Dermis blood vessel endothelial cell (primary cell): ENCODE measurements at regions not wholly inside any gene's neighbourhood (a gene's known extent, or its start where the extent isn't known, plus 50 kb on each side); places are given as distances from the start of the nearest gene placed in this dataset.
"Not testable (repeated sequence)": the region's sequence is repeated elsewhere in the genome, so short reads cannot be mapped to it uniquely, and the experiment has no call there.

Experiments used
- DNase-seq: peaks from one replicate; pipeline ENCODE4 v3.0.0; 2010

DNA sequence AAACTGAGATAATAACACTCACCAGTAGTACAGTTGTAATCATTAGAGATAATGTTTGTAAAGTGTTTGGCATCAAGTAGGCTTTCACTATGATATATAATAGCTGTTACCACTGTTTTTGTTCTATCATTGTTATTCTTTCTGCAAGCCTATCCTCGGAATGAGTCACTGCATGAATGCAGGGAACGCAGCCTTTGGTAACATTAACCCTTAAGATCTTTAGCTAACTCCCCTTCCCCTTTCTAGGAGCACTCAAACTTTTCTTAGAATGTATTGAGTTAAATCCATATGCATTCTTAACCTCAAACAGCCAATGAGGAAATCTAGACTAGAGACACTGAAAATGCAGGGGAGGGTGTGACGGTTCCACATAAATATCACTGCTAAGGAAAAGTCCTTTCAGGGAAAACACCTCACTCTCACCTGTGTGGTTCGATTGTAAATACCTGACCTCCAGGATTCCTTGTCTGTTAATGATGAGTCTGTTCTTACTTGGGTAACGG lies 467.3 kb downstream of the SETD4 start:
- no peak for DNase-seq

- not testable (repeated sequence) for DNase-seq
These were observed 470.0 kb downstream of the SETD4 start for GRCh38 chr21:35590284-35590683.

- no peak for DNase-seq
These were observed 472.4 kb downstream of the SETD4 start for GRCh38 chr21:35587841-35588380.

GRCh38 chr21:35586305-35586704 lies 474.0 kb downstream of the SETD4 start:
- no peak for DNase-seq

GRCh38 chr21:35585878-35586277 lies 474.4 kb downstream of the SETD4 start:
- DNase-seq, result no peak

- DNase-seq, result no peak
These were observed 475.2 kb downstream of the SETD4 start for GRCh38 chr21:35585155-35585554.

DNA sequence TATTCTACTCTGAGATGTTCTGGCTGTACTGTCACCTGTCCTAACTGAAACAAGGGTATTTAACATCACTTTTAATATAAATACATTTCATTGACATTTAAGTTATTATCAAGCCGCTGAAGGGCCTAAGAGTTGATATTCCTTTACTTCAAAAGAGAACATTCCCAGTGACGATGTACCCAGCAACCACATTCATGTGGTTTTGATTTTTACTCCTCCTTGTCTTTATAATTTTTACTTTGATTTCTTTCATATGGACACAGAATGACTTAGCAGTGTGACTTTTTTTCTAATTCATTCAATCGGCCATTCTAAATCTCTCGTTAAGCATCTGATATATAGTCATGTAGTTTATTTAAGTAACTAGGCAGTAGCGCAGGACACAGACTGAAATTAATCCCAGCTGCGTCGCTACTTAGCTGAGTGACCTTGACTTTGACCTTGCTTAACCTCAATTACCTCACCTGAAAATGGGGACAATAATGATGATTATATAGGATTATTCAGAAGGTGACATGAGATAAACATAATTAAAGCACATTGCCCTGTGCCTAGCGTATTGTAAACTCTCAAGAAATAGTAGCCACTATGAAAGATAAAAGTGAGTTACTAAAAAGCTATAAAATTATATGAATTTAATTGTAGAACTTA lies 476.6 kb downstream of the SETD4 start:
- no peak for DNase-seq

DNA sequence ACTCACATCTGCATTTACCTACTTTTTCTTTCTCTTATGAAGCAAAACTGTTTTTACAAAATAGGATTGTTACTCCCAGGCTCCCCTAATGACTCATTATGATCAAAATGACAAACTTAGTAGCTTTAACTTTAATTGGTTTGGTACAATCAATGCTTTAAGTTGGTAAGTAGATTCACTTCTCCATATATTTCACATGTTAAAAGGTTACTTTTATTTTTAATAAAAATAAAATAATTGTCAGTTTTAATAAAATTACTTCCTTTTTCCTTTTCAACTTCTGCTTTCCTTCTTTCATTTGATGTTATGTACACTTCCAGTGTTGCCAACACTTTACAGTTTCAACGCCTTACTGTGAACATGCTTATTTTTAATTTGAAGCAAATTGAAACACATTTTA lies 477.6 kb downstream of the SETD4 start:
- no peak for DNase-seq

DNA sequence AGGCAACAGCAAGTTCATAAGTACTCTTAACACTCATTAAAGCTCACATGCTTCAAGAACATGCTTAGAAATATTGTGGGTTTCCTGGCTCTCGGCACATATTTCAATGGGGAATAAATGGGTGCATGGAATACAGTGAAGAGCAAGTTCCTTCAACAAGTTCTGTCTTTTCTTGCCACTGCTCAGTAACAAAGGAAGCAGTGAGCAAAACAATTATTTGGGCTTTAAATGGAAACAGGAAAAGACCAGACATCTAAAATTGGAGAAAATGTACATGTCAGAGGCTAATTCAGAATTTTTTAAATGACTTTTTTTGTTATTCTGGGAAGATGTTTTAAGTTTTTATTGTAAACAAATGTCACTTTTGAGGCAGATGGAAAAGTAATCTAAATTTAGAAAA lies 478.7 kb downstream of the SETD4 start:
- no peak for DNase-seq

- no peak for DNase-seq
These were observed 480.6 kb downstream of the SETD4 start for GRCh38 chr21:35579520-35580293.

DNA sequence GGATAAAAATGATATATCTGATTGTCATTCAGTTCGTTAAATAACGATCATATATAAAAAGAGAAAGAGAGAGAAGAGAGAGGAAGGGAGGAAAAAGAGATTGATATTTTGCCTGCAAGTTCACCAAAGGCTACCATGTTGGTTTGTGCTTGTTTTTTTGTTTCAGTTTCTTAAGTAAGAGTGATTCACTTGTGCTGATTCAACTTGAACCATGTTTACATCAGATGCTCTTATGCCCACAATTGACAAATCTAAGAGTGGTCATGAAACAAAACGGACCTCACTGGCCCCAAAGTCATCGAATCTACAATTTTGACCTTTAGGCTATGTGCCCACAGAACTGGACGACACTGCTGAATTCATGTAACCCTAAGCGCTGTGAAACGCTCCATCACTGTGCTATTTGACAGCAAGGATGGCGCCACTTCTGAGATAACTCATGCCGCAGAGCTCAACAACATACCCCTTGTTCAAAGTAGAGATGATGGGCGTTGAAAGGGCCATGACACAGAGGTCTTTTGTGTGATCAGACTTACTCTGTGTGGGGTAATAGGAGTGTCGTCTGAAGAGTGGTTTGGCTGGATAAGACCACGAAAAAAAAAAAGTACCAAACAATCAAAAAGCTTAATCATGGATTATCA lies 481.4 kb downstream of the SETD4 start:
- no peak for DNase-seq

DNA sequence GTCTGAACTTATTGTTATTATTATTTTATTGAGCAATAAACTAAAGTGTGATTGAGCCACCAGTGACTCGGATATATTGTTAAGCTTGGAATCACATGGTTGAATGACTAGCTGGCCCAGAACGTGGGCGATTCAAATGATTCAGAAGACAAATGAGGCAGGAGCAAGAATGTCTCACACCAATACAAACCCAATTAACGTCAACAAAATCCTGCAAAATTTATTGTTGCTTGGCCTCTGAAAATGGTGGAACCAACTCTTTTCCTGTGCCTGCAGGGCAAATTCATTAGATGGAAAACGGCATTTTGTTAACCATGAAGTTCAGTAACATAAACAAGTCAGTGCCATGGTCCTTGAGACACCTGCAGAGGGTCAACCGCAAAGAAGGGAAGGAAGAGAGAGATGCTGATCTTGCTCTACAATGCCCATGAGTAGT lies 482.0 kb downstream of the SETD4 start:
- DNase-seq, result no peak

GRCh38 chr21:35575280-35575915 lies 484.9 kb downstream of the SETD4 start:
- DNase-seq, result no peak

DNA sequence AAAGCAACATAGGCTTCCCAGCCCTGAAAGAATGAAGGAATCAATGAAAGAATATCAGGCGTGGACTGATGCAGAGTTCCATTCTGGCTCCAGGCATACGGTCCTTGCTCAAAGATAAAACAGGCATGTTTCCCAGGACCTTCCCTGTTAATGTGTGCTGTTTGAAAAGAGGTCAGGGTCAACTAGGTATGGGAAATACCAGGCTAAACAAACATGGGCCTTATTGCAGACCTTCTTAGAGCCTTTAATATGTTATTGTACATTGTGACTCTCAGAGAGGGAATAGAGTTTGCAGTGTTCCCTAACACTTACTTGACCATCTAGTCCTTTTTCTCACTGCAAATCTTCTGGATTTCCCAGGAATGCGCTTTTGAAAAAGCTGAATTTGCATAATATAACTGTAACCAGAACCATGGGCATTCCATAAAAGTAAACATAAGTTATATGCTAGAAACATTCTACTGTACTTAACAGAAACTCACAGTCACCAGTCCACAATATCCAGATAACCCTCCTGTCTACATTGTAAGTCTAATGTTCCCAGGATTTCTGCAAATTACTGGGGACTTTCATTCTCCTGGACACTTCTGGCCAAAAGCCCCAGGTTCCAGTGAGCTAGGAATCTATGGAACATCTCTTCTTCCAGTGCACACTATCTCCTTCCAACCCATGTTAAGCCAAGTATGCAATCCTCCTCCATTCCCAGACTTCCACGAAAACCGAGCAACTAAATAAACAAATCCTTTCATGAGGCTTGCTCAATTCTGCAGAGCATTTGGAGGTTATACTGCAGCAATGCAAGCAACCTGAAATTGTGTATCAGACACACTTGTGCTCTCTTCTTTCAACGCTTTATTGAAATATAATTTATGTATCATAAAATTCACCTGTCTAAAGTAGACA lies 486.6 kb downstream of the SETD4 start:
- DNase-seq, result no peak

DNA sequence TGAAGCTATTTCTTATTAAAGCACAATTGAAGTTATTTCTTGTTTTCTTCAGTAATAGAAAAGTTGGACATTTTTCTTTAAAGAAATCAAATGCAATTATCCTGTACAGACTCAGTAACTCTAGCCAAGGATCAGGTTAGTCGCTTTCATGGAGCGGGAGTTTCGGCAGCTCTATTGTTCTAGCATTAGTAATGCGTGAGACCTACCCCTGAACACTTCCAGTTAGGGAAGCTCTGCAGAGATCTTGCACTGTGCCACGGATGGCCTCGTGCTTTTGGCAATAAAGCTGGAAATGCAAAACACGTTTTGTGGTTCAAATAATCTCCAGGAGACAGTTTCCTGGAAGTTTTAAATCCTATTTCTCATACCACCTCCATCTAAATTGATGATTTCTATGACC lies 488.4 kb downstream of the SETD4 start:
- DNase-seq, result no peak

- DNase-seq, result no peak
These were observed 491.7 kb downstream of the SETD4 start for GRCh38 chr21:35568643-35569042.

DNA sequence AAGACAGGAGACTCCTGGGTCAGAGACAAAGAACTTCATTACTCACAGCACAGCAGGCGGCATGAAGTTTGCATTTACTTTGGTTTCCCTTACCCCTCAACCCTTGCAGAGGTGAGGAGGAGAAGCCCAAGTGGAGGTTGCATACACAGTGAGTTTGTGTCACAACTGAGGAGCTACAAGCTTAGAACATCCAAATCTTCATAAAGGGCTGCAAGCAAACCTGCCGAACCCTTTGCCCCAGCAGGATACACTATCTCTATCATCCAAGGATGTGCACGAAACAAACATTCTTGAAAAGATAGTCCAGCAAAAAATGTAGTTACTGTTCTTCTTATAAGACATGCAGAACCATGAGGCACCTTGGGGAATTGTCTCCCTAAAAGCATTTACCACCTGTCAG lies 493.5 kb downstream of the SETD4 start:
- no peak for DNase-seq

- no peak for DNase-seq
These were observed 495.1 kb downstream of the SETD4 start for GRCh38 chr21:35565204-35565611.

DNA sequence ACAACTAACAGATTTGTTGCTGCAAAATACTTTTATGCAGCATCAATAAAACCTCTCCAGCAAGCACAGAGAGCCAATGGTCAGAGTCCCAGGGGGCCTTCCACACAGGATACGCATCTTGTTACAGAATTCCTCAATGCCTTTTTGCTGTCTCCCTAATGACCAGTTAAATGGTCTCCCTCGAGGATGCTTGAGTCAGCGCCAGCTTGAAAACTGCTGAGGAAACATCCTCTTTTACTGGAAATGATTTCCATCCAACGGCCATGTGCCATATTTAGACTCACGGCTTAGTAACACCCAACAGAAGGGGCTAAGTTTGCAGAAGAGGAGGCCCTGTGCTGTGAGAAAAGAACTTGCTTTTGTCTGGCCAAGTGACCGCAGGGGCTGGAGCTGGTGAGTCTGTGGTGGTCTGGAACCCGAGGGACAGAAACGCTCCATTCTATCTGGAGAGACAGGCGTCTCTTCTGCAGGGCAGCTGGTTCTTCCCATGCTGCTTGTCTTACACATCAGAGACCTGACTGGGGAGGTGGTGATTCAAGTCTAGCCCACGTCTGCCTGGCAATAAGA lies 496.4 kb downstream of the SETD4 start:
- DNase-seq, result no peak

- DNase-seq, result no peak
These were observed 497.4 kb downstream of the SETD4 start for GRCh38 chr21:35562876-35563275.

- DNase-seq, result no peak
These were observed 499.2 kb downstream of the SETD4 start for GRCh38 chr21:35561116-35561515.
